ENCODE measurements at regions not wholly inside any gene's neighbourhood (a gene's known extent, or its start where the extent isn't known, plus 50 kb on each side); places are given as distances from the start of the nearest gene placed in this dataset.

- no peak overlapping the region for H3K9ac ChIP-seq (ENCODE audit: low read depth, low read length, poor library complexity, severe bottlenecking)
- H3K4me2 ChIP-seq (ENCODE audit: low read depth, low read length, poor library complexity, severe bottlenecking): no peak overlapping the region
- no peaks in the 10 kb centered on the region for H4K20me1 ChIP-seq (ENCODE audit: insufficient read depth, low read length, poor library complexity, severe bottlenecking)
- no peaks in the 10 kb centered on the region for H3K27me3 ChIP-seq (ENCODE audit: insufficient read depth, low read length, poor library complexity, severe bottlenecking)
- TF ChIP-seq EZH2phosphoT487 (IDR thresholded peaks at IDR 0.05; ENCODE audit: borderline replicate concordance): no peak
- TF ChIP-seq, protein P1, sequence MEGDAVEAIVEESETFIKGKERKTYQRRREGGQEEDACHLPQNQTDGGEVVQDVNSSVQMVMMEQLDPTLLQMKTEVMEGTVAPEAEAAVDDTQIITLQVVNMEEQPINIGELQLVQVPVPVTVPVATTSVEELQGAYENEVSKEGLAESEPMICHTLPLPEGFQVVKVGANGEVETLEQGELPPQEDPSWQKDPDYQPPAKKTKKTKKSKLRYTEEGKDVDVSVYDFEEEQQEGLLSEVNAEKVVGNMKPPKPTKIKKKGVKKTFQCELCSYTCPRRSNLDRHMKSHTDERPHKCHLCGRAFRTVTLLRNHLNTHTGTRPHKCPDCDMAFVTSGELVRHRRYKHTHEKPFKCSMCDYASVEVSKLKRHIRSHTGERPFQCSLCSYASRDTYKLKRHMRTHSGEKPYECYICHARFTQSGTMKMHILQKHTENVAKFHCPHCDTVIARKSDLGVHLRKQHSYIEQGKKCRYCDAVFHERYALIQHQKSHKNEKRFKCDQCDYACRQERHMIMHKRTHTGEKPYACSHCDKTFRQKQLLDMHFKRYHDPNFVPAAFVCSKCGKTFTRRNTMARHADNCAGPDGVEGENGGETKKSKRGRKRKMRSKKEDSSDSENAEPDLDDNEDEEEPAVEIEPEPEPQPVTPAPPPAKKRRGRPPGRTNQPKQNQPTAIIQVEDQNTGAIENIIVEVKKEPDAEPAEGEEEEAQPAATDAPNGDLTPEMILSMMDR (conservative IDR thresholded peaks at IDR 0.05; ENCODE audit: low read length): no peak
- no peaks in the 10 kb centered on the region for H3K36me3 ChIP-seq (ENCODE audit: insufficient read depth, low read length)
- H2AFZ ChIP-seq (ENCODE audit: low read length): no peak overlapping the region
- no peaks in the 10 kb centered on the region for H3K4me1 ChIP-seq (ENCODE audit: insufficient read depth, low read length, poor library complexity, severe bottlenecking)
- no peaks in the 10 kb centered on the region for H3F3A ChIP-seq (ENCODE audit: low read depth)
- H3K9me3 ChIP-seq (ENCODE audit: insufficient read depth, low read depth, low read length): no peaks in the 10 kb centered on the region
- H3K9me2 ChIP-seq (replicated peaks; ENCODE audit: low read depth, low read length): no peaks in the 10 kb centered on the region
- H3K79me2 ChIP-seq (ENCODE audit: insufficient read depth, low read length): no peaks in the 10 kb centered on the region
- H3K4me3 ChIP-seq (ENCODE audit: low read length, poor library complexity, severe bottlenecking): no peak overlapping the region
Measured at GRCh38 chr3:147210676-147211075, 195.7 kb downstream of the ZIC4 start.

- Histone ChIP-seq H3K9ac (ENCODE audit: low read depth, low read length, poor library complexity, severe bottlenecking) (no peak overlapping the region), H3K9me2 (replicated peaks; ENCODE audit: low read depth, low read length) (no peaks in the 10 kb centered on the region), H3K4me2 (ENCODE audit: low read depth, low read length, poor library complexity, severe bottlenecking) (no peak overlapping the region), H3K9me3 (ENCODE audit: insufficient read depth, low read depth, low read length) (no peaks in the 10 kb centered on the region), H4K20me1 (ENCODE audit: insufficient read depth, low read length, poor library complexity, severe bottlenecking) (no peaks in the 10 kb centered on the region), H3K79me2 (ENCODE audit: insufficient read depth, low read length) (no peaks in the 10 kb centered on the region), H3K4me1 (ENCODE audit: insufficient read depth, low read length, poor library complexity, severe bottlenecking) (no peaks in the 10 kb centered on the region), H2AFZ (ENCODE audit: low read length) (no peak overlapping the region), H3K4me3 (ENCODE audit: low read length, poor library complexity, severe bottlenecking) (no peak overlapping the region), H3K27me3 (ENCODE audit: insufficient read depth, low read length, poor library complexity, severe bottlenecking) (no peaks in the 10 kb centered on the region), H3F3A (ENCODE audit: low read depth) (no peaks in the 10 kb centered on the region), H3K36me3 (ENCODE audit: insufficient read depth, low read length) (no peaks in the 10 kb centered on the region)
- no peak for TF ChIP-seq EZH2phosphoT487 (IDR thresholded peaks at IDR 0.05; ENCODE audit: borderline replicate concordance)
- TF ChIP-seq, protein P1 (conservative IDR thresholded peaks at IDR 0.05; ENCODE audit: low read length): no peak
Measured at GRCh38 chr3:147201086-147201485, 205.3 kb downstream of the ZIC4 start.

- H3K9me3 ChIP-seq (ENCODE audit: insufficient read depth, low read depth, low read length): no peaks in the 10 kb centered on the region
- H3K79me2 ChIP-seq (ENCODE audit: insufficient read depth, low read length): no peaks in the 10 kb centered on the region
- H3K4me2 ChIP-seq (ENCODE audit: low read depth, low read length, poor library complexity, severe bottlenecking): no peak overlapping the region
- no peak overlapping the region for H3K4me3 ChIP-seq (ENCODE audit: low read length, poor library complexity, severe bottlenecking)
- no peaks in the 10 kb centered on the region for H3K9me2 ChIP-seq (replicated peaks; ENCODE audit: low read depth, low read length)
- no peak overlapping the region for H2AFZ ChIP-seq (ENCODE audit: low read length)
- H3K9ac ChIP-seq (ENCODE audit: low read depth, low read length, poor library complexity, severe bottlenecking): no peak overlapping the region
- no peak for TF ChIP-seq EZH2phosphoT487 (IDR thresholded peaks at IDR 0.05; ENCODE audit: borderline replicate concordance)
- TF ChIP-seq, protein P1 (conservative IDR thresholded peaks at IDR 0.05; ENCODE audit: low read length): no peak
- H3K36me3 ChIP-seq (ENCODE audit: insufficient read depth, low read length): no peaks in the 10 kb centered on the region
- H3K4me1 ChIP-seq (ENCODE audit: insufficient read depth, low read length, poor library complexity, severe bottlenecking): no peaks in the 10 kb centered on the region
- no peaks in the 10 kb centered on the region for H4K20me1 ChIP-seq (ENCODE audit: insufficient read depth, low read length, poor library complexity, severe bottlenecking)
- H3F3A ChIP-seq (ENCODE audit: low read depth): no peaks in the 10 kb centered on the region
- no peaks in the 10 kb centered on the region for H3K27me3 ChIP-seq (ENCODE audit: insufficient read depth, low read length, poor library complexity, severe bottlenecking)
Measured at GRCh38 chr3:147200545-147200944, 205.8 kb downstream of the ZIC4 start.
